Activated naive CD8-positive, alpha-beta T cell treated with anti-CD3 and anti-CD28 coated beads, Interleukin-2, amount 10 ng/mL, durations not matched to agents 7 days and 5 days (primary cell): ENCODE measurements at regions not wholly inside any gene's neighbourhood (a gene's known extent, or its start where the extent isn't known, plus 50 kb on each side); places are given as distances from the start of the nearest gene placed in this dataset.

Experiments
- ATAC-seq: fragments of 150-1000 bp; cut with Tn5 transposase; one replicate; pipeline ENCODE4 v1.10.0; 2021; ENCODE audit warnings: low read depth, moderate library complexity
- POLR2A ChIA-PET: fragments of 350-600 bp; sonication (Branson Sonifier 250); formaldehyde crosslinking; loops from one replicate; lab custom pipeline; 2021; ENCODE audit warnings: antibody characterized with exemption; lab: Charles Lee
- DNase-seq: peaks from one replicate; pipeline ENCODE4 v3.0.0; 2021
- H3K27ac Mint-ChIP-seq: one replicate; pipeline ENCODE4 v1.8.0; 2022; ENCODE audit warnings: mild to moderate bottlenecking, mixed read lengths
- H3K27me3 Mint-ChIP-seq: one replicate; pipeline ENCODE4 v1.8.0; 2022; ENCODE audit warnings: mild to moderate bottlenecking, moderate library complexity, mixed read lengths
- H3K36me3 Mint-ChIP-seq: one replicate; pipeline ENCODE4 v1.8.0; 2021; ENCODE audit warnings: mild to moderate bottlenecking, mixed read lengths
- H3K4me1 Mint-ChIP-seq: one replicate; pipeline ENCODE4 v1.8.0; 2021; ENCODE audit warnings: mixed read lengths
- H3K4me3 Mint-ChIP-seq: one replicate; pipeline ENCODE4 v1.8.0; 2022; ENCODE audit warnings: mild to moderate bottlenecking, moderate library complexity, mixed read lengths
- H3K9me3 Mint-ChIP-seq: one replicate; pipeline ENCODE4 v1.8.0; 2021; ENCODE audit warnings: mixed read lengths

- no peak for ATAC-seq
- H3K36me3 Mint-ChIP-seq, result no peaks in the 10 kb centered on the region
- H3K27me3 Mint-ChIP-seq, result peaks cover 2% of the 10 kb centered on the region
- H3K4me3 Mint-ChIP-seq, result no peak overlapping the region
- H3K27ac Mint-ChIP-seq, result no peak overlapping the region
- H3K4me1 Mint-ChIP-seq, result no peaks in the 10 kb centered on the region
- DNase-seq, result no peak
- no peaks in the 10 kb centered on the region for H3K9me3 Mint-ChIP-seq
- POLR2A ChIA-PET, result no interaction called here
These were observed 53.6 kb upstream of the DYNC1I1 start for GRCh38 chr7:95718577-95719410.

GRCh38 chr7:95716357-95717122 lies 55.8 kb upstream of the DYNC1I1 start:
- Mint-ChIP-seq H3K36me3 (no peaks in the 10 kb centered on the region), H3K9me3 (no peaks in the 10 kb centered on the region), H3K4me1 (no peaks in the 10 kb centered on the region), H3K4me3 (no peak overlapping the region), H3K27me3 (peaks cover 2% of the 10 kb centered on the region), H3K27ac (no peak overlapping the region)
- POLR2A ChIA-PET, result no interaction called here
- no peak for DNase-seq
- no peak for ATAC-seq

- Mint-ChIP-seq H3K27ac (no peak overlapping the region), H3K27me3 (peaks cover 2% of the 10 kb centered on the region), H3K4me1 (no peaks in the 10 kb centered on the region), H3K36me3 (no peaks in the 10 kb centered on the region), H3K4me3 (no peak overlapping the region), H3K9me3 (no peaks in the 10 kb centered on the region)
- POLR2A ChIA-PET, result no interaction called here
- DNase-seq (no peak), ATAC-seq (no peak)
These were observed 57.1 kb upstream of the DYNC1I1 start for GRCh38 chr7:95715274-95715673.

- no peak for DNase-seq
- Mint-ChIP-seq H3K4me1 (no peaks in the 10 kb centered on the region), H3K4me3 (no peak overlapping the region), H3K27me3 (peaks cover under 1% of the 10 kb centered on the region), H3K27ac (no peak overlapping the region), H3K36me3 (no peaks in the 10 kb centered on the region), H3K9me3 (peaks cover 2% of the 10 kb centered on the region)
- no peak for ATAC-seq
- POLR2A ChIA-PET, result no interaction called here
These were observed 61.6 kb upstream of the DYNC1I1 start for GRCh38 chr7:95710711-95711110.

- no peak for ATAC-seq
- Mint-ChIP-seq H3K4me3 (no peak overlapping the region), H3K27me3 (peaks cover 12% of the 10 kb centered on the region), H3K36me3 (no peaks in the 10 kb centered on the region), H3K9me3 (peaks cover 2% of the 10 kb centered on the region), H3K4me1 (no peaks in the 10 kb centered on the region), H3K27ac (no peak overlapping the region)
- POLR2A ChIA-PET, result no interaction called here
- no peak for DNase-seq
These were observed 71.4 kb upstream of the DYNC1I1 start for GRCh38 chr7:95700917-95701316.

GRCh38 chr7:95694334-95694733 lies 78.0 kb upstream of the DYNC1I1 start:
- Mint-ChIP-seq H3K27me3 (peaks cover 5% of the 10 kb centered on the region), H3K4me1 (no peaks in the 10 kb centered on the region), H3K27ac (no peak overlapping the region), H3K36me3 (no peaks in the 10 kb centered on the region), H3K4me3 (no peak overlapping the region), H3K9me3 (no peaks in the 10 kb centered on the region)
- DNase-seq (no peak), ATAC-seq (no peak)
- POLR2A ChIA-PET, result no interaction called here

- no peak overlapping the region for H3K4me3 Mint-ChIP-seq
- DNase-seq (no peak), ATAC-seq (no peak)
- H3K9me3 Mint-ChIP-seq, result no peaks in the 10 kb centered on the region
- H3K36me3 Mint-ChIP-seq, result no peaks in the 10 kb centered on the region
- H3K27ac Mint-ChIP-seq, result no peak overlapping the region
- peaks cover 2% of the 10 kb centered on the region for H3K27me3 Mint-ChIP-seq
- POLR2A ChIA-PET, result no interaction called here
- no peaks in the 10 kb centered on the region for H3K4me1 Mint-ChIP-seq
These were observed 78.6 kb upstream of the DYNC1I1 start for GRCh38 chr7:95693551-95694333.

- DNase-seq, result no peak
- peaks cover 2% of the 10 kb centered on the region for H3K27me3 Mint-ChIP-seq
- no peaks in the 10 kb centered on the region for H3K9me3 Mint-ChIP-seq
- no peak overlapping the region for H3K4me3 Mint-ChIP-seq
- no peaks in the 10 kb centered on the region for H3K4me1 Mint-ChIP-seq
- no peak overlapping the region for H3K27ac Mint-ChIP-seq
- POLR2A ChIA-PET, result no interaction called here
- no peak for ATAC-seq
- H3K36me3 Mint-ChIP-seq, result no peaks in the 10 kb centered on the region
These were observed 80.9 kb upstream of the DYNC1I1 start for GRCh38 chr7:95691464-95691863.

GRCh38 chr7:95690367-95690947 lies 81.9 kb upstream of the DYNC1I1 start:
- H3K4me3 Mint-ChIP-seq, result no peak overlapping the region
- no peak overlapping the region for H3K27ac Mint-ChIP-seq
- POLR2A ChIA-PET, result no interaction called here
- H3K4me1 Mint-ChIP-seq, result no peaks in the 10 kb centered on the region
- DNase-seq, result no peak
- H3K27me3 Mint-ChIP-seq, result peaks cover 2% of the 10 kb centered on the region
- no peaks in the 10 kb centered on the region for H3K9me3 Mint-ChIP-seq
- peak; percentile 45 for ATAC-seq
- H3K36me3 Mint-ChIP-seq, result no peaks in the 10 kb centered on the region

GRCh38 chr7:95688931-95689495 lies 83.3 kb upstream of the DYNC1I1 start:
- H3K9me3 Mint-ChIP-seq, result no peaks in the 10 kb centered on the region
- POLR2A ChIA-PET, result no interaction called here
- H3K4me1 Mint-ChIP-seq, result no peaks in the 10 kb centered on the region
- ATAC-seq (no peak), DNase-seq (no peak)
- H3K4me3 Mint-ChIP-seq, result no peak overlapping the region
- peaks cover 2% of the 10 kb centered on the region for H3K27me3 Mint-ChIP-seq
- no peak overlapping the region for H3K27ac Mint-ChIP-seq
- H3K36me3 Mint-ChIP-seq, result no peaks in the 10 kb centered on the region

- DNase-seq (no peak), ATAC-seq (no peak)
- POLR2A ChIA-PET, result no interaction called here
- Mint-ChIP-seq H3K4me1 (no peaks in the 10 kb centered on the region), H3K4me3 (no peak overlapping the region), H3K36me3 (no peaks in the 10 kb centered on the region), H3K27ac (no peak overlapping the region), H3K9me3 (no peaks in the 10 kb centered on the region), H3K27me3 (peaks cover 2% of the 10 kb centered on the region)
These were observed 84.5 kb upstream of the DYNC1I1 start for GRCh38 chr7:95687759-95688343.

- Mint-ChIP-seq H3K4me1 (no peaks in the 10 kb centered on the region), H3K9me3 (no peaks in the 10 kb centered on the region), H3K27me3 (peaks cover 2% of the 10 kb centered on the region), H3K36me3 (no peaks in the 10 kb centered on the region), H3K27ac (no peak overlapping the region), H3K4me3 (no peak overlapping the region)
- POLR2A ChIA-PET, result no interaction called here
- ATAC-seq (no peak), DNase-seq (no peak)
These were observed 86.2 kb upstream of the DYNC1I1 start for GRCh38 chr7:95686109-95686508.

GRCh38 chr7:95684505-95684904 lies 87.8 kb upstream of the DYNC1I1 start:
- no peaks in the 10 kb centered on the region for H3K9me3 Mint-ChIP-seq
- H3K27me3 Mint-ChIP-seq, result peaks cover 2% of the 10 kb centered on the region
- DNase-seq (no peak), ATAC-seq (no peak)
- no peak overlapping the region for H3K4me3 Mint-ChIP-seq
- no peaks in the 10 kb centered on the region for H3K4me1 Mint-ChIP-seq
- POLR2A ChIA-PET, result no interaction called here
- no peak overlapping the region for H3K27ac Mint-ChIP-seq
- H3K36me3 Mint-ChIP-seq, result no peaks in the 10 kb centered on the region
